Testis (tissue), 2 donors: ENCODE measurements at regions not wholly inside any gene's neighbourhood (a gene's known extent, or its start where the extent isn't known, plus 50 kb on each side); places are given as distances from the start of the nearest gene placed in this dataset.

ENCODE experiments used
- DNase-seq: peaks from one replicate; pipeline ENCODE4 v3.0.0-alpha.2; 2019
- H3K27ac ChIP-seq, 2 donors: fragments of 200-600 bp; sonication (generic); one replicate each; pipeline ENCODE4 v1.5.1; 2019
- H3K27me3 ChIP-seq: fragments of 200-600 bp; sonication (generic); one replicate; pipeline ENCODE4 v1.5.1; 2019
- H3K36me3 ChIP-seq: fragments of 200-600 bp; sonication (generic); one replicate; pipeline ENCODE4 v1.5.1; 2017; ENCODE audit warnings: low read depth; ENCODE audit errors: missing control alignments
- H3K4me1 ChIP-seq: fragments of 200-600 bp; sonication (generic); one replicate; pipeline ENCODE4 v1.5.1; 2019
- H3K4me3 ChIP-seq, 2 donors: fragments of 200-600 bp; sonication (generic); one replicate each; pipeline ENCODE4 v1.5.1; 2017 to 2019
- H3K9me3 ChIP-seq: fragments of 200-600 bp; sonication (generic); one replicate; pipeline ENCODE4 v1.5.1; 2017
- POLR2A ChIP-seq: fragments of 450-650 bp; IDR thresholded peaks from one replicate; pipeline ENCODE4 v1.6.1; 2017; ENCODE audit warnings: antibody characterized with exemption, mild to moderate bottlenecking, moderate library complexity
- WGBS, 2 donors: methylation state at CpG; one replicate each; pipeline ENCODE4 v1.1.5; 2018; 5-methylcytosine and 5-hydroxymethylcytosine counted together
- intact Hi-C: fragments of 100-400 bp; cut with DNase I; formaldehyde crosslinking; loops from one replicate; pipeline ENCODE4 v1.15.1; 2023; ENCODE audit warnings: low total_unique reads
- TF ChIP-seq, protein P1 (sequence below), 3 experiments: fragments of 450-650 bp in 2 of 3; fragments of 200-600 bp in 1 of 3; sonication (generic) in 1 of 3; IDR thresholded peaks; one replicate each; pipeline ENCODE4 v1.5.1; 2016 to 2019; ENCODE audit warnings: antibody characterized with exemption in 3 of 3, mild to moderate bottlenecking in 2 of 3, moderate library complexity in 1 of 3

DNA sequence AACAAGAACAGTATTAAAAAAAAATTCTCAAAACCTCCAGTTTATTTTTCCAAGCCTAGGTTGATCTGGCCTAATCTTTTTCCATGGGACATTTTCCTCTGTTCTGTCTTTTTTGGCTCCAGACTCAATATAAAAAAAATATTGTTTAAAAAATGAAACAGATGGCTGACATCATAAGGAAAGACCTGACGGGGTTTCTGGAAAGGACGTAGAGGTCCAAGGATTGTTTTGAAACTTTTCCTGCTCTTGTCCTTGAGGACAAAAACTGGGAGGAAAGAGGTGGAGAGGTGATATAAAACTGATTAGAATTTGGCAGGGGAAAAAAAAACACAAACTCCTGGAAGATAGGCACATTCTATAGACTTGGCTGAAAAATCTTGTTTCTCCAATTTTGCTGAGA, 211.4 kb upstream of the CDH11 start:
- Histone ChIP-seq H3K36me3 (no peaks in the 10 kb centered on the region), H3K4me3 (no peak overlapping the region), H3K4me1 (peaks cover 3% of the 10 kb centered on the region), H3K27ac (no peak overlapping the region), H3K9me3 (no peaks in the 10 kb centered on the region), H3K27me3 (no peaks in the 10 kb centered on the region)
- no peak for TF ChIP-seq POLR2A
- TF ChIP-seq, protein P1, sequence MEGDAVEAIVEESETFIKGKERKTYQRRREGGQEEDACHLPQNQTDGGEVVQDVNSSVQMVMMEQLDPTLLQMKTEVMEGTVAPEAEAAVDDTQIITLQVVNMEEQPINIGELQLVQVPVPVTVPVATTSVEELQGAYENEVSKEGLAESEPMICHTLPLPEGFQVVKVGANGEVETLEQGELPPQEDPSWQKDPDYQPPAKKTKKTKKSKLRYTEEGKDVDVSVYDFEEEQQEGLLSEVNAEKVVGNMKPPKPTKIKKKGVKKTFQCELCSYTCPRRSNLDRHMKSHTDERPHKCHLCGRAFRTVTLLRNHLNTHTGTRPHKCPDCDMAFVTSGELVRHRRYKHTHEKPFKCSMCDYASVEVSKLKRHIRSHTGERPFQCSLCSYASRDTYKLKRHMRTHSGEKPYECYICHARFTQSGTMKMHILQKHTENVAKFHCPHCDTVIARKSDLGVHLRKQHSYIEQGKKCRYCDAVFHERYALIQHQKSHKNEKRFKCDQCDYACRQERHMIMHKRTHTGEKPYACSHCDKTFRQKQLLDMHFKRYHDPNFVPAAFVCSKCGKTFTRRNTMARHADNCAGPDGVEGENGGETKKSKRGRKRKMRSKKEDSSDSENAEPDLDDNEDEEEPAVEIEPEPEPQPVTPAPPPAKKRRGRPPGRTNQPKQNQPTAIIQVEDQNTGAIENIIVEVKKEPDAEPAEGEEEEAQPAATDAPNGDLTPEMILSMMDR (IDR thresholded peaks at IDR 0.05), result no peak
- DNase-seq, result no peak
- intact Hi-C loops, result no loop called here
- WGBS, 2 donors, result 24 to 41% methylated on average over 2 of the region's 2 CpGs

DNA sequence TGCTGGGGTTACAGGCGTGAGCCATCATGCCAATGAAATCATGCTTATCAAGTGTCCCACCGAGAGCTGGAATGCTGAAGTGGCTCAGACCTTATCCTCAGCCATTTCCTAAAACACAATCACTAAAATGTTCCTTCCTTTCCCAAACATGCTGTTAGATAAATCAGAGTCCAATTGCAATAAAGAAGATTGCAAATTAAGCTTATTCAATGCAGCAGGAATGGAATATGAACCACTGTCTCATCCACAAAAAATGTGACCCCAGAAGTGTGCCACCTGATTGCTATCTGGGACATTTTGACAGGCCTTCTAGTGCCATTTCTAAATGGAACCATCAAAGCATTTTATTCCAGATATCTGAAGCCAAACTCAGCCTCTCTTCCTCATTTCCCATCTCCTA, 205.5 kb upstream of the CDH11 start:
- intact Hi-C loops, result no loop called here
- 50 to 81% methylated on average over 2 of the region's 2 CpGs for WGBS, 2 donors
- no peaks in the 10 kb centered on the region for H3K36me3 ChIP-seq
- no peaks in the 10 kb centered on the region for H3K4me1 ChIP-seq
- no peak overlapping the region for H3K4me3 ChIP-seq
- no peaks in the 10 kb centered on the region for H3K27me3 ChIP-seq
- no peaks in the 10 kb centered on the region for H3K9me3 ChIP-seq
- H3K27ac ChIP-seq, result no peak overlapping the region
- no peak for DNase-seq
- no peak for TF ChIP-seq POLR2A
- TF ChIP-seq, protein P1 (IDR thresholded peaks at IDR 0.05), result no peak

DNA sequence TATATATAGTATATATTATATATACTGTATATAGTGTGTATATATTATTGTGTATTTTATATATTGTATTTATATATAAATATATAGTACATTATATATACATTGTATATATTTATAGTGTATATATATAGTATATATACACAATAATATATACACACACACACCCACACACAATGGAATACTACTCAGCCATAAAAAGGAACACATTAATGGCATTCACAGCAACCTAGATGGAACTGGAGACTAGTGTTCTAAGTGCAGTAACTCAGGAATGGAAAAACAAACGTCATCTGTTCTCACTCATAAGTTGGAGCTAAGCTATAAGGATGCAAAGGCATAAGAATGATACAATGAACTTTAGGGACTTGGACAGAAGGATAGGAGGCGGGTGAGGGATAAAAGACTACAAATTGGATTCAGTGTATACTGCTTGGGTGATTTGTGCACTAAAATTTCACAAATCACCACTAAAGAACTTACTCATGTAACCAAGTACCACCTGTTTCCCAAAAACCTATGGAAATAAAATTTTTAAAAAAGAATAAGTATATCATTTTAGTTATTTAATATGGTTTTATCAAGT, 201.9 kb upstream of the CDH11 start:
- DNase-seq, result no peak
- intact Hi-C loops, result no loop called here
- WGBS, 2 donors, result 79% methylated on average over 2 of the region's 2 CpGs
- TF ChIP-seq POLR2A, result no peak
- TF ChIP-seq, protein P1 (IDR thresholded peaks at IDR 0.05), result no peak
- H3K27ac ChIP-seq, result no peak overlapping the region
- H3K36me3 ChIP-seq, result no peaks in the 10 kb centered on the region
- no peaks in the 10 kb centered on the region for H3K27me3 ChIP-seq
- H3K9me3 ChIP-seq, result no peaks in the 10 kb centered on the region
- no peak overlapping the region for H3K4me3 ChIP-seq
- no peaks in the 10 kb centered on the region for H3K4me1 ChIP-seq

DNA sequence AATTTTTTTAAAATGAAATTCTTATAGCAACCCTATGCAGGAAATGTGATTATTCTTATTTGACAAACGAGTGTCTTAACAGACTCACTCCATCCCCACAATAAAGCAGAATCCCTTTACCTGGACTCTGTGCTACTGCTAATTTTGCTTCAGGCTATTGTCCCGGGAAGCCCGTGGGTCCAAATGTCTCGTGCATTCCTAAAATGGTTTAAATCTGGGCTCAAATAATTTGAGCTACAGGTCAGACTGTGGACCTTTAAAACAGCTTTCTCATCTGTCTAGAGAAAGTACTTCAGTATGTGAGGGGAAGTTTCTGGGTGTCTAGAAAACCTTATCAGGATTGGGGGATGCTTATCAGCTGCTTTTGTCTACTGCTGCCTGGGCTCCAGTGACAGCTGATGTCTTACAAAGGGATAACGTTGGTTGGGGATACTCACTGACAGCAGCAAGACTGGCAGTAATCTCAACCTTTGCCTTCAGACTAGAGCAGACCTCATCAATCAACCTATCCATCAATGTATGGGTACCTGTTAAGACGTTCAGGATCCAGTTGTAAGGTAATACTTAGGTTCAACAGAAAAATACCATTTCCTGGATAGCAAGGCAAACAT, 197.9 kb upstream of the CDH11 start:
- 68 to 86% methylated on average over 6 of the region's 6 CpGs for WGBS, 2 donors
- Histone ChIP-seq H3K9me3 (no peaks in the 10 kb centered on the region), H3K4me3 (no peak overlapping the region), H3K4me1 (peaks cover 7% of the 10 kb centered on the region), H3K27ac (no peak overlapping the region), H3K27me3 (no peaks in the 10 kb centered on the region), H3K36me3 (no peaks in the 10 kb centered on the region)
- TF ChIP-seq, protein P1 (IDR thresholded peaks at IDR 0.05), result no peak
- no peak for TF ChIP-seq POLR2A
- intact Hi-C loops, result no loop called here
- no peak for DNase-seq
